GM21381 (cell line): ENCODE measurements at regions not wholly inside any gene's neighbourhood (a gene's known extent, or its start where the extent isn't known, plus 50 kb on each side); places are given as distances from the start of the nearest gene placed in this dataset.

Experiments
- ATAC-seq: cut with Tn5 transposase; IDR thresholded peaks from one replicate; pipeline ENCODE4 v1.9.1; 2021; ENCODE audit warnings: mild to moderate bottlenecking, moderate library complexity; ENCODE audit not compliant: unreplicated experiment

GRCh38 chr5:104266161-104266560 lies 703.6 kb upstream of the NUDT12 start:
- ATAC-seq: no peak

DNA sequence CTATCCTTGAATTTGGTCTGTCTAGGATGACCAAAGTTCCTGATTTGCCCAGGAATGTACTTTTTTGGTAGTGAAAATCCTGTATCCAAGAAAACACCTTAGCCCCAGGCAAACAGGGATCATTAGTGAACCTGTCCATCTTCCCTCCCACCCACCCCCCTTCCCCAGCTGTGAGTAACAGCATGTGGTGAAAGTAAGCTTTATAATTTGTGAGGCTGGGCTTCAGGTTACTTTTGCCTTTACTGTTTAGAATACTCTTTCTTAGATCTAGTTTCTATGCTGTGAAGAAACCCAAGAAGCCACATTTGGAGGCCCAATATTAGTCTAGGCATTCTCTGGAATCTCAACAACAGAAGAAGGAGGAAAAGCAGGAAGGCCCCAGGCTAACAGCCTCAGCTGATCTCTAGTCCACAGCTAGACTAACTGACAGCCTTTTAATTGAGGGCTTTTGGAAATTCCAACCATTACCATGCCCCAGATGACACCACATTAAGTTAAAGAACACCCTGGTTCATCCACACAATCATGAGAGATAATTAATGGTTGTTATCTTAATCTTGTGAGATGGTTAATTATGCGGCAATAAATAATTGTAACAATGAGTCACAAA lies 703.0 kb upstream of the NUDT12 start:
- no peak for ATAC-seq

DNA sequence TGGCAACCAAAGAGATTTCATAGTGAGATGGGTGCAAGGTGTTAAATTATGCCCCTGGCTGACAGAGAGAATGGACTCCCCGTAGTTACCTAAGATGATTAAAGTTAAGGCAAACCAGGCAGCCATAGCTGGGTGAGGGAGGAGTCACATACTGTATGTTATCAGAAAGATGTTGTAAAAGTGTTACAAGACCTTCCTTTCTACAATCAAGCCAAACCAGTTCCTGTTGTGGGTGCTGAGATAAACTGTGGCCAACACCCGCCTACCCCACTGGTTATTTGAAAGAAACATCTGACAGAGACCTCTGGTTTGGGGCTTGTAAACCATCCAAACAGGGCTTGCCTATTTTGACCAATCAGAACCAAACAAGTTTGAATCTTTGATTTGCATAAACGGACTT lies 684.7 kb upstream of the NUDT12 start:
- no peak for ATAC-seq

DNA sequence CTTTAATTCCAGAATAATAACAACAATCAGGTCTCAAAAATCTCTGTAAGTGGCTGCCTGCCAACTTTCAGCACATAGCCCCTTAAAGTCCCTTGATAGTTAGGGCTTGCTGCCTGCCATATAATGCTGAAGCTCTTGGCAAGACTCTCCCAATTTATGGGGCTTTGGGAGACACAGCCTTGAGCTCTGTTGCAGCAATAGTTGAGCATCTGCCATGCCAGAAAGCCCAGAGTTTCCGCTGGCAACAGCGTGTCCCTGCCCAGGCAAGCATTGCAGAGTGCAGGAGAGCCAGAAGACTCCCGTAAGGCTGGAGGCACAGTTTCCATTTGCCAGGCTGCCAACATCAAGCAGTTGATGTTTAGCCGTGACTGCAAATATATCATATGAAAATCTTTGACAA lies 678.5 kb upstream of the NUDT12 start:
- no peak for ATAC-seq

- no peak for ATAC-seq
These were observed 675.0 kb upstream of the NUDT12 start for GRCh38 chr5:104237586-104237985.

- ATAC-seq: no peak
These were observed 661.5 kb upstream of the NUDT12 start for GRCh38 chr5:104223885-104224773.

GRCh38 chr5:104218200-104218599 lies 655.6 kb upstream of the NUDT12 start:
- ATAC-seq: no peak

- ATAC-seq: no peak
These were observed 650.6 kb upstream of the NUDT12 start for GRCh38 chr5:104213216-104213615.

- ATAC-seq: no peak
These were observed 637.2 kb upstream of the NUDT12 start for GRCh38 chr5:104199771-104200170.

GRCh38 chr5:104198156-104198555 lies 635.6 kb upstream of the NUDT12 start:
- no peak for ATAC-seq

DNA sequence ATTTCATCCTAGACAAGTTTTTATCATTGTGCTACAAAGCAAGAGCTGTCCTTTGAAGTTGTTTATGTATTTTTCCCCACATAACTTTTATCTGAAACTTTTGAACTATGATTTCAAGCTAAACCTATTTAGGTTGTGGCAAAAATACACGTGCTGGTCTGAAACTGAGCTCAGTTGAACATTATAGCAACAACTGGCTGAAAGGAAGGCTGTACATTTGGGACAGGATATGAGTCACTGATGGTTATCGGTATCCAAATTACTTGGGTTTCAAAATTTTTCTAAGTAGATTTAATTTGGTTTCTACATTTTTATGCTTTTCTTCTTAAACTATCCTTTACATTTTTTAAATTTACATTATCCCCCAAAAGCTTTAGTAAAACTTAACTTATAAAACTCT lies 627.3 kb upstream of the NUDT12 start:
- no peak for ATAC-seq

DNA sequence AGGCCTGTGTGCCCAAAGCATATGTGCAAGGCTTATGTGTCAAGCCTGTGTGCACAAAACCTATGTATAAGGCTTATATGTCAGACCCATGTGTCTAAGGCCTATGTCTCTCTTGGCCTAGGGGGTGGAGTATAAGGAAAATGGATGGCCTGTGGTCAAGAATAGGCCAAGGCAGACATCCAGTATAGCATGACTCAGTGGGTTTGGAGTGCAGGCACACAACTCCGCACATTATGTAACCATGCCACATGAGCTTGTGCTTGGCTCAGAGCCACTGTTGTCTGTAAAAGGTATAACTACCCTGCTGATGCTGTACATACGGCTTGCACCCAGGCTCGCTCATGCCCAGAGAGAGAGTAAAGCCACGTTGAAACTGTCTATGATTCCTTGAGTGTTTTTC lies 626.4 kb upstream of the NUDT12 start:
- ATAC-seq: no peak

DNA sequence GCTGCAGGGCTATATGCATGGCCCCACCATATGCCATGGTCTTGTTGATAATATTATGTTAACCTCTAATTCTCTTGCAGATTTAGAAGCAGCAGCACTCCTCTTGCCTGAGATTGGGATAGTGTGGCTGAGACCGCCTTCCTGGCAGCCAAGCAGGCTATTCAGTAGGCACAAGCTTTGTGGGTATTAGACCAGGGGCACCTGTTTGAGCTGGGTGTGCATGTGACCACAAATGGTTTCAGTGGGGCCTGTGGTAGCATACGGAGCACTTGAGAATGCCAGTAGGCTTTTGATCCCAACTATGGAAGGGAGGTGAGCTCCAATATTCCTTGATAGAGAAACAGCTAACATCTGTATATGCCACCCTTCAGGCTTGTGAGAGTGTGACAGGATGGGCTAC lies 625.1 kb upstream of the NUDT12 start:
- no peak for ATAC-seq

- no peak for ATAC-seq
These were observed 623.9 kb upstream of the NUDT12 start for GRCh38 chr5:104186510-104186909.

GRCh38 chr5:104186100-104186499 lies 623.5 kb upstream of the NUDT12 start:
- ATAC-seq: no peak

DNA sequence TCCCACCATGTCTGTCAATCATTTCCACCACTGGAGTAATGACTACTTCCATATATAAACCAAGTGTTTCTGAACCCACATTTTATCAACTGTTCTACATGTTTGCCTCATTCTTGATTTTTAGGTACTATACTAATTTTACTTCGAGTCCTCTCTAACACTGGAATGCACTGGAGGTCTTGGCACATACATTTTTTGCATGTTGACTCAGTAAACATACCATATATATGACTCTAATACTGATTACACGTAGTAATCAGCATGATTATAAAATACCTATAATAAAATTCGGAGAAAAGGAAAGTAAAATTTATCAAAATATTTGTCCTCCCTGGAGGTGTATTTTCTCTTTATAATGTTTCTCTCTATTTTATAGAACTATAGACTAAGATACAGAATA lies 621.7 kb upstream of the NUDT12 start:
- ATAC-seq: no peak

DNA sequence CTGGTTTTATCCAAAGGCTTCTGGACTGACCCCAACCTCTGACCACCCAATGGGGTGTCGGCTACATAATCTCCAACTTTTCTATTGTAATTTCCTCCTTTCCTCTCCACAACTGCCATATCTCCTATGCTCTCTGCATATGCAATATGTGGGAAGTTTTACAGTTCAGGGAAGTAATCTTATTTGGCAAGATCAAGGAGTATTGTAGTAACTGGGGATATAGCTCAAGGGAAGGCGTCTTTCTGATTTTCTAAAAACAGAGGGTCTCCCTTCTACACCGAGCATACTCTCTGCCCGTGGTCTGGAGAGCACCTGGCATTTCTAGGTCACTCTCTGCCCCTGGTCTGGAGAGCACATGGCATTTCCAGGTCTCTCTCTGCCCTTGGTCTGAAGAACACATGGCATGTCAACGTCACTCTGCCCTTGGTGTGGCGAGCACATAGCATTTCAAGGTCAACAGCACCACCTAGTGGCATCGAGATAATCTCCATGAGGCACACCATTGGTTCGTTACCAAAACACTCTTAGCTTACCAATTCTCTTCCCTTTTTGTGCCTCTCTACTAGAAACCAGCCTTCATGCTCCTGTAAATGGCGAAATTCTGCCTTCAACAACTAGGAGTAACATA lies 616.4 kb upstream of the NUDT12 start:
- no peak for ATAC-seq

DNA sequence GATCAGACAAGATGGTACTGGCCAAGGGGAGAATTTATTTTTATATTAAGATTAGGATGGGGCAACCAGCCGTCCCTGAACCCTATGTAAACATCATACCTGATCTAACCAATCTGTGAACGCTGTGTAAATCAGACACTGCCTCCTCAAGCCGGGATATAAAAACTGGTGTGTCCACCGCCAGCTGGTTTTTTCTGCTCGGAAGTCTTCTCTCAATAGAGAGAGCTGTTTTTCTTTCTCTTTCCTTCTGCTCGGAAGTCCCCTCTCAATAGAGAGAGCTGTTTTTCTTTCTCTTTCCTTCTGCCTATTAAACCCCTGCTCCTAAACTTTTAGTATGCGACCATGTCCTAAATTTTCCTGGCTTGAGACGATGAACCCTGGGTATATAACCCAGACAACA lies 615.5 kb upstream of the NUDT12 start:
- no peak for ATAC-seq

GRCh38 chr5:104177651-104178050 lies 615.1 kb upstream of the NUDT12 start:
- ATAC-seq: no peak

- ATAC-seq: no peak
These were observed 610.4 kb upstream of the NUDT12 start for GRCh38 chr5:104172976-104173375.

- no peak for ATAC-seq
These were observed 609.5 kb upstream of the NUDT12 start for GRCh38 chr5:104171958-104172690.
